WTC11 (cell line): ENCODE measurements at regions not wholly inside any gene's neighbourhood (a gene's known extent, or its start where the extent isn't known, plus 50 kb on each side); places are given as distances from the start of the nearest gene placed in this dataset.

Experiments used
- CBFB ChIP-seq: sonication (generic); formaldehyde crosslinking; IDR thresholded peaks from 2 replicates; pipeline ENCODE4 v1.8.1; 2022; ENCODE audit warnings: mild to moderate bottlenecking, low read depth, missing genetic modification reagents
- CREB1 ChIP-seq: sonication (generic); formaldehyde crosslinking; IDR thresholded peaks from 2 replicates; pipeline ENCODE4 v1.8.0; 2023; ENCODE audit warnings: mild to moderate bottlenecking, missing genetic modification reagents
- CTCF ChIP-seq: fragments of 200-600 bp; IDR thresholded peaks from 2 replicates; pipeline ENCODE4 v1.8.0; 2022; ENCODE audit warnings: antibody characterized with exemption
- ESRRA ChIP-seq: sonication (generic); formaldehyde crosslinking; IDR thresholded peaks from 2 replicates; pipeline ENCODE4 v1.8.1; 2022; ENCODE audit warnings: mild to moderate bottlenecking, missing genetic modification reagents, borderline replicate concordance
- MAX ChIP-seq: sonication (generic); formaldehyde crosslinking; IDR thresholded peaks from 2 replicates; pipeline ENCODE4 v1.8.0; 2022; ENCODE audit warnings: mild to moderate bottlenecking, missing genetic modification reagents
- USF1 ChIP-seq: sonication (generic); formaldehyde crosslinking; IDR thresholded peaks from 2 replicates; pipeline ENCODE4 v1.8.0; 2022; ENCODE audit warnings: mild to moderate bottlenecking, missing genetic modification reagents

- TF ChIP-seq MAX (CRISPR knock-in tag) (no peak), CTCF (no peak), CBFB (CRISPR knock-in tag) (no peak), CREB1 (CRISPR knock-in tag) (no peak), ESRRA (CRISPR knock-in tag) (no peak), USF1 (CRISPR knock-in tag) (no peak)
Measured at GRCh38 chr4:104869831-104870230, 276.8 kb upstream of the TET2 start.
